H1 (cell line): ENCODE measurements at regions not wholly inside any gene's neighbourhood (a gene's known extent, or its start where the extent isn't known, plus 50 kb on each side); places are given as distances from the start of the nearest gene placed in this dataset.

Source experiments
- CTCF ChIA-PET: fragments of 300-600 bp; sonication (Branson Sonifier 250); formaldehyde crosslinking; loops from one replicate; lab custom pipeline; 2021; ENCODE audit not compliant: partially characterized antibody; lab: Charles Lee
- POLR2A ChIA-PET: fragments of 300-600 bp; sonication (Branson Sonifier 250); formaldehyde crosslinking; loops from one replicate; lab custom pipeline; 2021; ENCODE audit warnings: inconsistent platforms; ENCODE audit not compliant: partially characterized antibody; lab: Charles Lee
- DNase-seq, 2 experiments: peaks; one replicate each; pipeline versions ENCODE4 v3.0.0 to v3.0.0-alpha.2; 2010 to 2022; ENCODE audit warnings: low spot score in 2 of 2, low read depth in 1 of 2, mixed read lengths in 1 of 2
- FAIRE-seq: peaks from 2 replicates; lab custom pipeline; 2011; peaks lifted over from hg19 to GRCh38; lab: Jason Lieb, UNC
- H2AFZ ChIP-seq: 2 replicates; pipeline ENCODE4 v1.8.1; 2012; ENCODE audit warnings: low read length, inconsistent platforms
- H2AK5ac ChIP-seq: 2 replicates; pipeline ENCODE4 v1.6.1; 2013; ENCODE audit warnings: low read depth, low read length
- H2BK120ac ChIP-seq: replicated peaks from 2 replicates; pipeline ENCODE3; 2013; ENCODE audit warnings: low read depth, low read length, inconsistent platforms
- H2BK12ac ChIP-seq: 2 replicates; pipeline ENCODE4 v1.6.1; 2013; ENCODE audit warnings: low read depth, low read length
- H2BK15ac ChIP-seq: 2 replicates; pipeline ENCODE4 v1.6.1; 2013; ENCODE audit warnings: low read length
- H2BK20ac ChIP-seq: 2 replicates; pipeline ENCODE4 v1.6.1; 2013; ENCODE audit warnings: low read length
- H2BK5ac ChIP-seq: 2 replicates; pipeline ENCODE4 v1.6.1; 2013; ENCODE audit warnings: low read depth, low read length
- H3K14ac ChIP-seq: 2 replicates; pipeline ENCODE4 v1.6.1; 2013; ENCODE audit warnings: inconsistent platforms; ENCODE audit not compliant: insufficient read length
- H3K18ac ChIP-seq: 2 replicates; pipeline ENCODE4 v1.6.1; 2013; ENCODE audit warnings: low read length; ENCODE audit errors: extremely low read depth
- H3K23ac ChIP-seq: 2 replicates; pipeline ENCODE4 v1.6.1; 2013; ENCODE audit warnings: inconsistent platforms; ENCODE audit not compliant: insufficient read length
- H3K23me2 ChIP-seq: 2 replicates; pipeline ENCODE4 v1.6.1; 2013; ENCODE audit warnings: low read depth, low read length
- H3K27ac ChIP-seq: 2 replicates; pipeline ENCODE4 v1.6.1; 2011; ENCODE audit warnings: low read depth, low read length, inconsistent platforms
- H3K27me3 ChIP-seq, 4 experiments: replicated peaks in 1 of 4; 1 replicate in 1 of 4; 2 replicates in 3 of 4; pipeline versions ENCODE4 v1.6.1 to v1.8.1; 2011 to 2013; ENCODE audit warnings: low read length in 3 of 4, mild to moderate bottlenecking in 3 of 4, inconsistent platforms in 2 of 4, mixed read lengths in 2 of 4, moderate library complexity in 1 of 4; ENCODE audit not compliant: control insufficient read depth in 3 of 4, insufficient read depth in 3 of 4; ENCODE audit errors: extremely low read depth in 1 of 4
- H3K36me3 ChIP-seq, 4 experiments: 2 replicates each; pipeline versions ENCODE4 v1.6.1 to v1.8.1; 2011 to 2013; ENCODE audit warnings: mild to moderate bottlenecking in 4 of 4, low read length in 3 of 4, moderate library complexity in 2 of 4, control low read depth in 1 of 4, inconsistent platforms in 1 of 4; ENCODE audit not compliant: insufficient read depth in 4 of 4, control insufficient read depth in 2 of 4
- H3K4ac ChIP-seq: replicated peaks from 2 replicates; pipeline ENCODE3; 2013; ENCODE audit warnings: low read length, low read depth, mixed read lengths, inconsistent platforms; ENCODE audit not compliant: insufficient read length
- H3K4me1 ChIP-seq, 4 experiments: replicated peaks in 1 of 4; 1 replicate in 1 of 4; 2 replicates in 3 of 4; pipeline versions ENCODE4 v1.6.1 to v1.8.1; 2011 to 2013; ENCODE audit warnings: low read length in 3 of 4, inconsistent platforms in 2 of 4, mixed read lengths in 1 of 4; ENCODE audit not compliant: insufficient read depth in 4 of 4, control insufficient read depth in 3 of 4
- H3K4me2 ChIP-seq, 2 experiments: 2 replicates each; pipeline versions ENCODE4 v1.6.1 to v1.8.1; 2011 to 2013; ENCODE audit warnings: low read depth in 2 of 2, low read length in 2 of 2, control low read depth in 1 of 2, inconsistent platforms in 1 of 2, mild to moderate bottlenecking in 1 of 2; ENCODE audit not compliant: insufficient read depth in 1 of 2
- H3K4me3 ChIP-seq, 4 experiments: fragments of 200-600, 300-600 bp in 1 of 4; sonication (generic), shearing (Covaris generic), sonication (Bioruptor Twin) in 1 of 4; 2 replicates each; pipeline versions ENCODE4 v1.5.1 to v1.8.1; 2011 to 2016; ENCODE audit warnings: low read length in 4 of 4, low read depth in 3 of 4, control low read depth in 2 of 4, inconsistent platforms in 2 of 4, mild to moderate bottlenecking in 2 of 4, mixed read lengths in 1 of 4, moderate library complexity in 1 of 4; ENCODE audit not compliant: insufficient read depth in 2 of 4; ENCODE audit errors: extremely low read depth in 1 of 4
- H3K56ac ChIP-seq: replicated peaks from 2 replicates; pipeline ENCODE3; 2013; ENCODE audit warnings: low read depth, mild to moderate bottlenecking, mixed read lengths, low read length, inconsistent platforms; ENCODE audit not compliant: insufficient read length
- H3K79me1 ChIP-seq: 2 replicates; pipeline ENCODE4 v1.6.1; 2013; ENCODE audit warnings: low read depth, low read length, control low read depth
- H3K79me2 ChIP-seq, 2 experiments: 2 replicates each; pipeline versions ENCODE4 v1.6.1 to v1.8.1; 2012 to 2013; ENCODE audit warnings: low read length in 2 of 2, mild to moderate bottlenecking in 2 of 2, inconsistent platforms in 1 of 2; ENCODE audit not compliant: insufficient read depth in 2 of 2, control insufficient read depth in 1 of 2
- H3K9ac ChIP-seq, 4 experiments: replicated peaks in 1 of 4; 1 replicate in 1 of 4; 2 replicates in 3 of 4; pipeline versions ENCODE4 v1.6.1 to v1.8.1; 2011 to 2013; ENCODE audit warnings: low read depth in 3 of 4, low read length in 3 of 4, control low read depth in 2 of 4, mild to moderate bottlenecking in 2 of 4, moderate library complexity in 2 of 4, inconsistent platforms in 1 of 4; ENCODE audit errors: extremely low read depth in 1 of 4
- H3K9me3 ChIP-seq, 2 experiments: 2 replicates each; pipeline versions ENCODE4 v1.6.1 to v1.8.1; 2012 to 2013; ENCODE audit warnings: mild to moderate bottlenecking in 2 of 2, moderate library complexity in 2 of 2, control low read depth in 1 of 2, inconsistent platforms in 1 of 2, low read depth in 1 of 2, low read length in 1 of 2, mixed read lengths in 1 of 2; ENCODE audit not compliant: insufficient read depth in 2 of 2
- H4K20me1 ChIP-seq, 2 experiments: replicated peaks in 1 of 2; 2 replicates each; pipeline versions ENCODE3 to v1.8.1; 2011 to 2013; ENCODE audit warnings: inconsistent platforms in 2 of 2, low read length in 2 of 2, mild to moderate bottlenecking in 1 of 2; ENCODE audit not compliant: insufficient read depth in 2 of 2, control insufficient read depth in 1 of 2
- H4K5ac ChIP-seq: 2 replicates; pipeline ENCODE4 v1.6.1; 2013; ENCODE audit warnings: low read length, low read depth, mixed read lengths, inconsistent platforms; ENCODE audit not compliant: insufficient read length
- H4K8ac ChIP-seq: 2 replicates; pipeline ENCODE4 v1.8.0; 2013; ENCODE audit warnings: mild to moderate bottlenecking, moderate library complexity, low read length, inconsistent platforms; ENCODE audit not compliant: insufficient read depth; ENCODE audit errors: extremely low read depth
- H4K91ac ChIP-seq: replicated peaks from 2 replicates; pipeline ENCODE3; 2013; ENCODE audit warnings: low read length, mixed read lengths, inconsistent platforms; ENCODE audit not compliant: insufficient read length
- POLR2AphosphoS5 ChIP-seq: IDR thresholded peaks from 2 replicates; pipeline ENCODE4 v1.6.1; 2011; ENCODE audit warnings: low read depth, low read length
- RNF2 ChIP-seq: fragments of 200-900, 300-1000 bp; sonication (generic); IDR thresholded peaks from 2 replicates; pipeline ENCODE4 v1.7.1; 2016; ENCODE audit warnings: borderline replicate concordance, low read depth, mild to moderate bottlenecking, antibody characterized with exemption, low read length; ENCODE audit not compliant: poor library complexity, severe bottlenecking; ENCODE audit errors: missing control alignments
- RXRA ChIP-seq: IDR thresholded peaks from 2 replicates; pipeline ENCODE4 v1.6.1; 2011; ENCODE audit warnings: low read depth, mild to moderate bottlenecking, low read length, moderate library complexity; ENCODE audit not compliant: insufficient read depth
- WGBS, 2 experiments: shearing (Covaris generic) in 1 of 2; methylation state at CpG; one replicate each; pipeline versions ENCODE4 v1.1.6 to v1.1.7; 2013 to 2015; ENCODE audit warnings: low lambda C conversion rate in 2 of 2, mixed read lengths in 2 of 2, inconsistent platforms in 1 of 2, low coverage in 1 of 2, missing lambda C conversion rate in 1 of 2; ENCODE audit not compliant: insufficient replicate concordance in 2 of 2, insufficient coverage in 1 of 2, insufficient read length in 1 of 2; ENCODE audit errors: extremely low coverage in 1 of 2, missing lambda C conversion rate in 1 of 2; 5-methylcytosine and 5-hydroxymethylcytosine counted together

- Histone ChIP-seq H2AK5ac (no peak overlapping the region), H3K4ac (no peak overlapping the region), H2AFZ (no peak overlapping the region), H4K20me1 (no peaks in the 10 kb centered on the region), H3K79me2 (no peaks in the 10 kb centered on the region), H2BK20ac (no peak overlapping the region), H3K27ac (no peak overlapping the region), H3K36me3 (no peaks in the 10 kb centered on the region), H2BK12ac (no peak overlapping the region), H3K23me2 (no peaks in the 10 kb centered on the region), H3K9me3 (peaks cover 0 to 5% of the 10 kb centered on the region in 2 experiments; a peak in 1 of 4 replicates), H4K5ac (no peak overlapping the region), H2BK15ac (no peak overlapping the region), H3K18ac (no peak overlapping the region), H3K56ac (no peak overlapping the region), H3K4me1 (no peaks in the 10 kb centered on the region), H3K14ac (no peak overlapping the region), H3K9ac (no peak overlapping the region), H2BK5ac (no peak overlapping the region), H3K27me3 (no peaks in the 10 kb centered on the region), H3K4me3 (no peak overlapping the region), H3K23ac (no peak overlapping the region), H4K8ac (no peak overlapping the region), H2BK120ac (no peak overlapping the region), H3K79me1 (no peaks in the 10 kb centered on the region), H3K4me2 (no peak overlapping the region), H4K91ac (no peak overlapping the region)
- ChIA-PET CTCF (interaction anchor here (0.7 kb wide), 1 partner anchor 178 kb away, joined by 3 read pairs; no protein-coding TSS in a partner anchor), POLR2A (no interaction called here)
- FAIRE-seq (no peak), DNase-seq (no peak)
- TF ChIP-seq RNF2 (no peak), POLR2AphosphoS5 (no peak), RXRA (no peak)
- WGBS, 2 experiments: 88% methylated on average over 2 of the region's 2 CpGs; no CpG with 5 or more reads in 1 of the 2 experiments
Observed at GRCh38 chr1:87935130-87935529, 606.5 kb downstream of the LMO4 start.
